NCI-H460 (cell line): ENCODE measurements at regions not wholly inside any gene's neighbourhood (a gene's known extent, or its start where the extent isn't known, plus 50 kb on each side); places are given as distances from the start of the nearest gene placed in this dataset.

Experiments
- DNase-seq: peaks from one replicate; pipeline ENCODE4 v3.0.0-alpha.2; 2016; ENCODE audit warnings: low read depth; ENCODE audit errors: extremely low read depth

DNA sequence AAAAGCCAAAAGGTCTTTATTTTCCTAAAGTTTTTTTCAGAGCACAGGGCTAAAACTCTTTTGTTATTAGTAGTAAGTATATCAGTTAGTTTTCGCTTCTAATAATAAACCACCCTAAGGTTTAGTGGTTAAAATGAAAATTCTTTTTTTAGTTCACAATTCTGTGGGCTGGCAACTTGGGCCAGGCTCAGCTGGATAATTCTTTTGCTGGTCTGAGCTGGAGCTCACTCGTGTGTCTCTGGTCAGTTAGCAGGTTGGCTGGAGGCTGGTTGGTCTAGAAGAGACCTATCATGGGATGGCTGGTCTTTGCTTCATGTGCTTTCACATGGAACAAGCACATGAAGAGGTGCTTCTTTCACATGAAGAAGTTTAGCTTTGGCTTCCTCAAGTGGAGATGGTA, 227.1 kb upstream of the LCORL start:
- no peak for DNase-seq

DNA sequence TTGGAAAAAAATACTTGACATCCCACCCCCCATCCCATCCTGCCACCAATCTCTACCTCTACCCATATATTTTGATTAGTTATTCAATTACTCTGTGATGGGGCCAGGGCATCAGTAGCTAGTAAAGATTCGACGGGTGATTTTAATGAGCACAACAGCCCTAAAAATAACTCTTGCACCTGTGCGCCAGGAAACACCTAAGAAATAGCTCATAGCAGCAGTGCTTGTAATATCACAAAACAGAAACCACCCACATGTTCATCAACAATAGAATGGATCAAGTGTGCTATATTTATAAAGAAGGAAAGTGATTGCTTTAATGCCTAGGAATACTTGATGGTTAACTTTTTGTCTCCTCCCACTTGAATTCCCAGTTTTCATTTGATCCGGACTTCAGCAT, 225.6 kb upstream of the LCORL start:
- no peak for DNase-seq

DNA sequence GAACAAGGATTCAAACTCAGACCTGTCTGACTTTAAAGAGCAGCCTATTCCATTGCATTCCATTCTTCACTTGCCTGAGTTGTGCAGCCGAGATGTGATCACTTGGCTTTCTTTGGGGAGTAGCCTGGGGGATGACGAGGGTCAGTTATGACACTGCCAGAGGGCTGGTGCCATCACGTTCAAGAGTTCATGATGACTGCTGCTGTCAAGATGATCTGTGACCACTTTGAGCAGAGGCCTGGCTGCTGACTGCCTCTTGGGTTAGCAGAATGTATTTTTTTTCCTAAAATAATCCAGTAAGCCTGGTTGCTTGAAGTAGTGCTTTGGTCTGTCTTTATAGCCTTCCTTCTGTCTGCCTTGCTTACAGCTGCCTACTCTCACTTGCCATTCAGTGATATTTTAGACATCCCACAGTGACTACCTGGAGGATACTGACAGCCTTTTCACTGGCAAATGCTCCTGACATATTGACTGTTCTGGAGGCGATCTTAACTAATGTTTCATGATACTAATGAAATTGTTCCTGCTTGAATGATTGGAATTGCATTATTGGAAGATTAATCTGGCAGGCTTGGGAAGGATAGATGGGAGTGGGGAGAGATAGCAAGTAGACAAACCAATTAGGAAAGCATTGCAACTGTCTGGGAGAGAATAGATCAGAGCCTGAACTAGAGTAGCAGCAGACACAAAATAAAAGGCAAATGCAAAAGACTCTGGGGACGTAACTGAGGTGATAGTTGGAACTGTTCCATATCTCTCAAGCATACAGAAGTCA, 221.6 kb upstream of the LCORL start:
- DNase-seq: no peak

DNA sequence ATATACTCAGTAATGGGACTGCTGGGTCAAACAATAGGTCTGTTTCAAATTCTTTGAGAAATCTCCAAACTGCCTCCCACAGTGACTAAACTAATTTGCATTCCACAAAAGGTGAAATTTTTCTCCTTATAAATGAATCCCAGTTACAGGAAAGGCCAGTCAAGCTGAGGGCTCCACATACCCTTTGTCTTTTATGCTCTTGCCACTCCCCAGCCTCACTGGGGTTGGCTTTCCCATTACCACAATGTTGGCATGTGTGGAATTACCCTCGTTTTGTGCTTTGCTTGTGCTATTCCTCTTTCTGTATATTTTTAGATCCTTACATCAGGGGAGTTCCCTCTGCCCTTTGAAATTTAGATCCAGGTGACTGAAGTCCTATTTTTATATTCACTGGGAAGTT, 220.2 kb upstream of the LCORL start:
- DNase-seq: no peak

DNA sequence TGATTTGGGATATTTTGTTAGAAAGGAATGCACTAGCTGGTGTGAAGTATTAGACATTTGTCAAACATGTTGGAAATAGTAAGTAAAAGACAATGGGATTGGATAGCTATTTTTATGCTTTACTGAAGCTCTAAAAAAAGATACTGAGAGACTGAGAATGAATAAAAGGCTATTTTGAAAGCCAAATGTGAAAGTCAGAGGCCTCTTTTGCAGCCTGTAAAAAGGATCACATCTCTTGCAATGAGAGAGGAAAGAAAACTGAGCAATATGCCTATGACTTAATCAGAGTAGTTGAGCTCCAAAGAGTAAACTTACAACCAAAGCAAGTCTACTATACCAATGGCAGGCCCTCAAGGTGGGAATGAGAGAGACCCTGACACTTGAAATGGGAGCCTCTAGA, 212.6 kb upstream of the LCORL start:
- DNase-seq: no peak

DNA sequence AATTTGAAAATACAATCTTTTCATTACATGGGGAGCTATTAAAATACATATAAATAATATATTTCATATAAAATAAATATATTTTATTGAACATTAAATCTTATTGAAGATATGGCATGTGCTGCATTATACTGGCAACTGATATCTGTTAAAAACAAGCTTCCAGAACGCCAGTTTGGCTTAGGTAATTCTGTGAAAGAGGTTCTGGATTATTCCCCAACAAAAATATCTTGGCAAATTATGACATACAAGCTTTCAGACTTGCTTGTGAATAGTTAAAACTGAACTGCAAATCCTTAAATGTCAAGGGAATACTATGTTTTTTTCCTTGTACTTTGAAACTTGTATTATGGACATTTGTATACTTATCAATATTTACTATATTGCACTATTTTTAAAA, 210.2 kb upstream of the LCORL start:
- no peak for DNase-seq

DNA sequence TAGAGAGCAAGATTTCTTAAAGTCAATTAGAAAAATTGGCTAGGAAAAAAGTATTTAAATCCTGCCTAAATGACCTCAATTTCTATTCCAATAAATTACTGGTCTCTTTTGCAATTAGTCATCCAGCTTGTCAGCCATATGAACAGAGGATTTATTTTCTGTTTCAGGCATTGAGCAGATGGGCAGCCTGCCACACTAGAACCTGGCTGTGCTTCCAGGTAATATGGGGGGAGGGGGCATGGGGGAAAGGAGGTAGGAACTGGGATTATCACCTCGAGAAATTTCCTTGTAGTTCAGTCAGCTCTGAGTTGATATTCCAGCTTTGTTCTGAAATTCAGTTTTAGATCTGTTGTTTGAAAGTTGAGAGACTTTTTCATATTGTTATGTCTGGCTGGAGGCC, 206.3 kb upstream of the LCORL start:
- DNase-seq: no peak

DNA sequence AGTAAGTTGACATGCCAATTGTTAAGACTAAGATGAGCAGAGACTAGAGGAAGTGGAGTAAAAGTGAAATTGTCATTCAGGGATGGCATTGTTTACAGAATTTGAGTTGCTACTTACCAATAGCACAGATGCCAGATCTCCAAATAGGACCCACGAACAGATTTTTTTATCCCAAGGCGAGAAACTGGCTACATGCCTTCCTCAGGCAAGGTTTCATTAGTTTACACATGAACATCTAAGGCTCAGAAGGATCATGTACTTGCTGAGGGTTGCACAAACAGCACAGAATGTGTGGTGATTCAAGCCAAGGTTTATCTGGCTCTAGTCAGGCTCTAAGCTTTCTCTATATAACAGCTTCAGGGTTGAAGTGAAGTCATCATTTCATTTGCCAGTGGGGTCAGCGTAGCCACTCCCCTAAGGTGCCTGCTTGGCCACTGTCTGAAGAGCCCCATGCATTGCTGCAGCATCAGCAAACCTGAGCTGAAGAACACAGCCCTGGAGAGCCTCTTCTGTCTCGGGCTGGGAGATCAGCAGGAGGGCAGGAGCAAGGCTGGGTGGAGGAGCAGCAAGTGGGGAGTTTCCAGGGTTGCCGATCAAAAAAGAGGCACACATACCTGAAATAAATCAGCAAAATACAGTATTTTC, 193.0 kb upstream of the LCORL start:
- DNase-seq: no peak

DNA sequence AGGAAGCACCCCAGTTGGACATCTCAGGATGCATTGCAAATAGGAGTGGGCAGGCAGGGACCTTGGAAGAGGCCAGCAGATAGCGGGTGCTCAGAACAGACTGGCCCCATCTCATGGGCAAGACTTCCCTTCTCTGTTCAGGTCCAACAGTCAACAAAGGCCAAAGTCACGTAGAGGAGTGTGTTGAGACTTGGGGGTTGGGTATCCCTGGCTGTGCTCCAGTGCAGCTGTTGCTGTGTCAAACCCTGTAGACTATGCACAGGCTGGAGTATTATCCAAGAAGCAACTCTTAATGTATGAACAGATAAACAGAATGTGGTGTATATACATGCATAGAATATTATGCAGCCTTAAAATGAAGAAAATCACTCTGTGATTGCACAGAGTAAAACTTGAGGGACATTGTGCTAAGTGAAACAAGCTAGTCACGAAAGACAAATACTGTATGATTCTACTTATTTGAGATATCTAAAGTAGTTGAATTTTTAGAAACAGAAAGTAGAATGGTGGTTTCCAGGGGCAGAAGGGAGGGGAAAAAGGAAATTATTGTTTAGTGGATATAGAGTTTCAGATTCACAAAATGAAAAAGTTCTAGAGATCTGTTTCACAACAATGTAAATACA, 192.1 kb upstream of the LCORL start:
- DNase-seq: no peak

DNA sequence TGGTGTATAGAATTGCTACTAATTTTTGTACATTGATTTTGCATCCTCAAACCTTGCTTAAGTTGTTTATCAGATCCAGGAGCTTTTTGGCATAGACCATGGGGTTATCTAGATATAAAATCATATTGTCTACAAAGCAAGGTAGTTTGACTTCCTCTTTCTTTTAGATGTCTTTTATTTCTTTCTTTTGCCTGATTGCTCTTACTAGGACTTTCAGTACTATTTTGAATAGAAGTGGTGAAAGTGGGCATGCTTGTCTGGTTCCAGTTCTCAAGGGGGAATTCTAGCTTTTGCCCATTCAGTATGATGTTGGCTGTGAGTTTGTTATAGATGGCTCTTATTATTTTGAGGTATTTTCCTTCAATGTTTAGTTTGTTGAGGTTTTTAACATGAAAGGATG, 187.9 kb upstream of the LCORL start:
- no peak for DNase-seq

DNA sequence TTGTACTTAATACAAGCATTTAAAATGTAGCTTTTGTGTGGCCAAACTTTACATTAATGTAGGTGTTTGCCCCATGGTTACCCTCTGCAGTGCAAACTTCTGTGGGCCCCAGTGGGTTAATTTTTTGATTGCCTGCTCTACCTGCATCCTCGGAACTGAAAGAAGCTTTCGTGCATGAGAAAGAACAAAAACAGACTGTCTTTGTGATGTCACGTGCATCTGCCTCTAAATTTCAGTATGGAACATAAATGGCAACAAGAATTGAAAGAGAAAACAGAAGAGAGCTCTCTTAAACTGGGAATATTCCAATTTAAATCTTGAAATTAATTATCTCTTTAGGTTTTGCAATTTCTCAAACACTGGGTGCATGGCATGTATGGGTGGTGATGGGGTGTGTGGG, 182.4 kb upstream of the LCORL start:
- no peak for DNase-seq

DNA sequence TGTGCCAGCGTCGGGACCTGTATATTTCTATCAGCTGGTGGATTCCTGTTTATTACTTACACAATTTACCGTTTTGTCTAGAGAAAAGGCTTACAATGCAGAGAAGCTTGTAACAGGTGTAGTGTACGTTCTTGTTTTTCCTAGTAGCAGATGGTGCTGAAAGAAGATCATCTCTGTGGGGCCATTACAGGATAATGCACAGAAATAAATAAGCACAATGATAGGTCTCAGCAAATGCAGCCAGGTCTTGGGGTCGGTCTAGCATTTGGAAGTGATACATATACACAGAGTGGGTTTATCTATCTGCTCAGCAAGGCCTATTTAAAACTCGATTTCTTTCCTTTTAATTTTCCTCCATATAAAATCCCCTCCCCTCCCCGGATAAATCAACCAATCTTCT, 180.9 kb upstream of the LCORL start:
- DNase-seq: no peak

DNA sequence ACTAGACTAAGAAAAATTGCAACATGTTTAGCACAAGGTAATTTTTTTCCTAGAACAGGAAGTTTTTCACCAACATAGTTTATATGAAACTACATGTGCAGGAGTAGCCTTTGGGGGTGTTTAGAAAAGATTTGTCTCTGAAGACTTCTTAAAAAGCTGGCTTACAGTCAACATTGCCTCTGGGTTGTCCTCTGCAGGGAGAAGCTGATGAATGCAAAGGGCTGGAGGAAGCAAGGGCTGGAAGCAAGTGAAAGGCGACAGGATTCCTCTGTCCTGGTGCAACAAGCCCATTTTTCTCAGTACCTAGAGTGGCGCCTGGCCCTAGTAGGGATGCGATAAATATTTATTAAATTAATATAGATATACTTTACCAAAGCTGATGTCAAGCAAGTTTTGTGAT, 180.3 kb upstream of the LCORL start:
- DNase-seq: no peak

DNA sequence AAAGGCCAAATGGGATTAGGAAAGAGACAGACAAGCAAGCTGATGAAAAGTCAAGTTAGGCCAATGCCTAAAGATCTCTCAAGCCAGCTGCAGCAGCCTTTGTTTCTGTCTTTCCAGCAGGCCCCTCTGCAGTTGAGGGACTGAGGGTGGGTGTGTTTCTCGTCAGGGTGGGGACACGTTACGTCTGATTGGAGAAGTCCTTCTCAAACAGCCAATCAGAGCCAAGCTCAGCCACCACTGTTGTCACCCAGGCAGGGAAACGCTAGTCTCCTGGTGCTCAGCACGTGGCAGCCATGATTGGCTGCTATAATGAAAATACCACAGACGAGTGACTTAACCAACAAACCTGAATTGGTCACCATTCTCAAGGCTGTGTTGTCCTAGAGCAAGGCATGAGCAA, 177.1 kb upstream of the LCORL start:
- no peak for DNase-seq

DNA sequence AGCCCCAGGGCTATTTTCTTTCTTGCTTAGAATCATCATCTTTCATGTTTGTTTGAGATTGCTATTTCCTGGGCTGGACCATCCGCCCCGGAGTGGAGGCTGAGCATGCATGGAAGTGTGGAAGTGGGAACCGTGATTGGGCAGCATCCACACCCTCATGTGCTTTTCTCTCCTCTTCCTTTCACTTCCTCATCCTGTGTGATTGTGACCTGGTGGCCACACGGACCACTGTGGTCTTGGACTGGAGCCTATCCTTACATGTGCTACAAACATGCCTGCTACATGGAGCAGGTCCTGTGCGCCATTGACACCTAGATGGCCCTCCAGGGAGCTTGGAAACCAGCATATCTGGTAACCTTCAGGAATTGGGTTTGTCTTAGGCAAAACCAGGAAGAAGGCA, 175.9 kb upstream of the LCORL start:
- DNase-seq: no peak

DNA sequence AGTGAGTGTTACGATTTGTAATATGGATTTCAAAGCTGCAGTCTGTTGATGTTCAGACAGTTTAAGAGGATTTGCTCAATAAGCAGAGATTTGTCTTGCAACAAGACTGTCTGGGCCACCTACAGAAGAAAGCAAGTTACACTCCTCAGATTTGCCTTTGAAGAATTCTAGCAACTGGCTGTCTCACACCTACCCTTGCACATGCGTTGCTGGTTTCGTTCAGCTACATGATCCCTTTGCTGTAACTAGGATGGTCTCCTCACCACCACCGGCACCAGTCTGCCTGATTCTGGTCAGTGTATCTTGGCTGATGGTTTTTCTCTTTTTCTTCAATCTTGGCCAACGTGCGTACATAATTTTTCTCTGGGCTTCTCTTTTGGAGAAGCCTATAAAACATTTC, 172.7 kb upstream of the LCORL start:
- DNase-seq: no peak

DNA sequence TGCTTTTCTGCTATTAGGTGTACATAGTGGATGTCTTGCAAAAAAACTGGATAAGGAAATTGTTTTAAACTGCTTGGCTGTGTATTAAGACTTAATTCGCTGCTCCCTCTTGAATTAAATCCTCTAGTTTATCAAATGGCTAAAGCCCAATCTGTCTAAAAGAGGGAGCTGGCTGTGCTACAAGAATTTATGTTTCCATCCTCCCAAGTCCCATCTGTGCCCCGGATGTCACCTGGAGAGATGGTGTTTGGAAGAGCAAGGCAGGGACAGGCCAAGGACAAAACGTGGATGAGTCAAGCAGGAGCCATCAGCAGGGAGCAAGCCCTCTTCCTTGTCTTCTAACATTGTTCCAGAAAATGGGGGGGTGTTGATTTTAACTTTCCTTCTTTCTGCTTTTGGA, 171.3 kb upstream of the LCORL start:
- DNase-seq: no peak

DNA sequence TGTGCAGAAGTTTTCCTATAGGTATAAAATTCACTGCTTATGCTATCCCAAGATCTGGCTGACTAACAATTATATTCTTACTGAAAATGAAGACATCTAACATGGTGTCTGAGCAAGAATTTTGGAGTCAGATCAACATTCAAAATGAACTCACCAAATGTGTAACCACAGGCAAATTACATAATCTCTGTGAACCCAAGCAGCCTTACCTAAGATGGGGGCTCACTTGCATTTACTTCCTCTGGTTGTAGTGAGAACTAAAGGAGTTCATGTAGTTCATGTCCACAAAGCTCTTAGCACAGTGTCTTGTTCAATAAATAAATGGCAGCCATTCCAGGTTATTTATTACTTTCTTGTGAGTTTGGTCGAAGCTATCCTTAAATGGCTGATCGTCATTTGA, 163.9 kb upstream of the LCORL start:
- DNase-seq: no peak

DNA sequence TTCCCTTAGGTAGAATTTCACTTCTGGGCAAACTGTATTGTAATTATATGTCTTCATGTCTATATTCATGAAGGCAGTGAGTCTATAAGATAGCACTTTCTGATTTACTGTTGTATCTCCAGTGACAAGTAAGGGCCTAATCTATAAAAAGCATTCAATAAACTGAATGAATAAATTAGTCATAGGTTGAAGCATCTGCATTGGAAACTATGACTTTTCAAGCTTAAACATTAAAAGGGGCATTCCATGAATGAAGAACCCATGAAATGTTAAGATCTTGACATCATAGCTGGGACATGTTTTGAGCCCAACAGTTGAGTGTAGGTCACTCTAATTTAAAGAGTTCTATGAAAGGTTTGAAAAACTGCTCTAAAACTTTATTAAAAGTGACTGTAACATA, 159.3 kb upstream of the LCORL start:
- no peak for DNase-seq

DNA sequence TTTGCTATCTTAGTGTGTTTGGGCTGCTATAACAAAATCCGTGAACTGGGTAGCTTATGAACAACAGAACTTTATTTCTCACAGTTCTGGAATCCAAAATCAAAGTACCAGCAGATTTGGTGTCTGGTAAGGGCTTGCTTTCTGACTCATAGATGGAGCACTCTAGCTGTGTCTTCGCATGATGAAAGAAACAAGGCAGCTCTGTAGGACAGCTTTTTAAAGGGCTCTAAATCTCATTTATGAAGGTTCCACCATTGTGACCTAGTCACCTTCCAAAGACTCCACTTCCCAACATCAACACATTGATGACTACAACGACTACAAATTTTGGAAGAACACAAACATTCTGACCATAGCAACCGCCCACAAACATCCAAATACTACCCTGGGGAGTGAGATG, 158.6 kb upstream of the LCORL start:
- DNase-seq: no peak

DNA sequence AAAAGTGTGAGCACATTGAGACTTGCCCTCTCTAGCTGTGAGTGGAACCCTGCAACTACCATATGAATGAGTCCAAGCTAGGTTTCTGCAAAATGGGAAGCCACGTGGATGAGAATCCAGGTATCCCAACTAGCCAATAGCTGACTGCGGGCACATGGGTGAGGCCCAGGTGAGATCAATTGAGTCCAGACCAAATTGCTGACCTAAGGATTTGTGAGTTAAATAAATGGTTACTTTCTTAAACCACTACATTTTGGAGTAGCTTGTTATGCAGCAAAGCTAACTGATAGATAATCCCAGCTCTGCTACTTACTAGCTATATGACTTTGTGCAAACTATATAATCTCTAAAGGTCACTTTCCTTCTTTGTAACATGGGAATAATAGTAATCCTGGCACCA, 150.3 kb upstream of the LCORL start:
- no peak for DNase-seq

DNA sequence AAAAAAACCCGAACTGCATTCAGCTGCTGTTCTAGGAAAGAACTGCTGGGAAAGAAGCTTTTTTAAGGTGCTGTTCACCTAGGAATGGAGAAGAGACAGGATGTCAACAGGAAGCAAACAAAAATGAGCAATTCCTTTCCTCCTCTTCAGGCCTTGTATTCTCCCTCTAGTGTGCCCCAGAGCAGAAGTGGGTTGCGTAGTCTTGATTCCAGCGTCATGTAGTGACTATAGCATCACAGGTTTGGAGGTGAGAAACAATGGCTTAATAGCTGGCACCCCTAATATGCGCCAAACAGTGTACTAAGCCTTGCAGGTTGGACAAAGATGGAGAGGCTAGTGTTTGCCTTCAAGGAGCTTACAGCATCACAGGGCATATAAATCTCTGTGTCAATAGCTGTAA, 146.3 kb upstream of the LCORL start:
- DNase-seq: no peak
